ENCODE measurements at regions not wholly inside any gene's neighbourhood (a gene's known extent, or its start where the extent isn't known, plus 50 kb on each side); places are given as distances from the start of the nearest gene placed in this dataset.

- TF ChIP-seq SMAD3 (CRISPR knock-in tag; IDR thresholded peaks at IDR 0.05) (no peak), KDM1A (CRISPR knock-in tag; IDR thresholded peaks at IDR 0.05) (no peak), CTCF (CRISPR knock-in tag; IDR thresholded peaks at IDR 0.05) (no peak), RFX5 (IDR thresholded peaks at IDR 0.05; ENCODE audit: low read depth, low read length) (no peak), STAT6 (CRISPR knock-in tag; IDR thresholded peaks at IDR 0.05; ENCODE audit: borderline replicate concordance) (no peak), MEIS2 (CRISPR knock-in tag; IDR thresholded peaks at IDR 0.05) (no peak)
These were observed 674.9 kb upstream of the C16orf82 start for GRCh38 chr16:26391833-26392232.

Measured in HepG2 (cell line).